ENCODE measurements at regions not wholly inside any gene's neighbourhood (a gene's known extent, or its start where the extent isn't known, plus 50 kb on each side); places are given as distances from the start of the nearest gene placed in this dataset.
"Not testable (repeated sequence)": the region's sequence is repeated elsewhere in the genome, so short reads cannot be mapped to it uniquely, and the experiment has no call there.

GRCh38 chr9:115790520-115790919 is 363.1 kb upstream of the PAPPA start:
- DNase-seq: no peak

- DNase-seq: peak in 1 of 3 donors; percentile 10
These were observed 358.6 kb upstream of the PAPPA start for GRCh38 chr9:115794921-115795475.

- no peak for DNase-seq
These were observed 353.9 kb upstream of the PAPPA start for GRCh38 chr9:115799734-115800133.

- no peak for DNase-seq
These were observed 349.4 kb upstream of the PAPPA start for GRCh38 chr9:115804206-115804605.

GRCh38 chr9:115808108-115808507 is 345.5 kb upstream of the PAPPA start:
- DNase-seq: peak in 1 of 3 donors; percentile 7

- DNase-seq: peak in 1 of 3 donors; percentile 7
These were observed 344.9 kb upstream of the PAPPA start for GRCh38 chr9:115808695-115809094.

GRCh38 chr9:115810166-115810565 is 343.4 kb upstream of the PAPPA start:
- DNase-seq: no peak

GRCh38 chr9:115814081-115814480 is 339.5 kb upstream of the PAPPA start:
- DNase-seq: no peak

- peak; percentile 13 to 78 (median 30) for DNase-seq
These were observed 337.8 kb upstream of the PAPPA start for GRCh38 chr9:115815786-115816185.

- not testable (repeated sequence) for DNase-seq
These were observed 334.9 kb upstream of the PAPPA start for GRCh38 chr9:115818651-115819050.

GRCh38 chr9:115832031-115832430 is 321.6 kb upstream of the PAPPA start:
- DNase-seq: no peak

- peak in 1 of 3 donors; percentile 9 for DNase-seq
These were observed 316.0 kb upstream of the PAPPA start for GRCh38 chr9:115837618-115838017.

- DNase-seq: no peak
These were observed 315.2 kb upstream of the PAPPA start for GRCh38 chr9:115838417-115838816.

GRCh38 chr9:115844433-115844832 is 309.2 kb upstream of the PAPPA start:
- DNase-seq: not testable (repeated sequence)

GRCh38 chr9:115845648-115846312 is 307.8 kb upstream of the PAPPA start:
- DNase-seq: peak in 1 of 3 donors; percentile 10

GRCh38 chr9:115847216-115847615 is 306.4 kb upstream of the PAPPA start:
- peak; percentile 24 to 42 (median 37) for DNase-seq

GRCh38 chr9:115849679-115850412 is 303.7 kb upstream of the PAPPA start:
- peak in 1 of 3 donors; percentile 35 for DNase-seq

GRCh38 chr9:115850548-115851304 is 302.9 kb upstream of the PAPPA start:
- peak in 1 of 3 donors; percentile 67 for DNase-seq

GRCh38 chr9:115855458-115856133 is 298.0 kb upstream of the PAPPA start:
- DNase-seq: peak in 1 of 3 donors; percentile 26

- not testable (repeated sequence) for DNase-seq
These were observed 295.2 kb upstream of the PAPPA start for GRCh38 chr9:115858421-115858820.

- no peak for DNase-seq
These were observed 291.6 kb upstream of the PAPPA start for GRCh38 chr9:115862021-115862420.

GRCh38 chr9:115864581-115864980 is 289.0 kb upstream of the PAPPA start:
- no peak for DNase-seq

Measured in muscle of back (tissue), 3 donors.